ENCODE measurements at regions not wholly inside any gene's neighbourhood (a gene's known extent, or its start where the extent isn't known, plus 50 kb on each side); places are given as distances from the start of the nearest gene placed in this dataset.

DNA sequence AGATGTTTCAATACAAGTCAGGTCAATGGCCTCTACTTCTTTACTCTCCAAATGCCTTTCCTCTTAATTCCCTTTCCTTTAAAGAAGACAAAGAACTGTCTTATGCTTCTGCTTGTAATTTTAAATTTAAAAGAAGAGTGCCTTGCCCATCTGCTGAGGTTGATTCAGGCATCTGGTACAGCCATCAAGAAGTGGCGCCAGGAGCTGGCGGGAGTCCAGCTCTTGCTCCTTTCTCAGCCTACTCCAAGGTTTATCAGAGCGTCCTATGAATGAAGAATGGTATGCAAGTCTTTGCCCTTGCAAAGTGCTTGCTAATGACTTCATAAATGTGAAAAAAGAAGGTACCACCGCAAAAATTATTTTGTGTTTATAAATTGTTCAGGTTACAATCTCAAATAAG, 294.6 kb upstream of the TGFBR2 start:
- Mint-ChIP-seq H3K4me1 (ENCODE audit: unreplicated experiment) (no peaks in the 10 kb centered on the region), H3K27ac (ENCODE audit: unreplicated experiment) (no peak overlapping the region), H3K27me3 (ENCODE audit: unreplicated experiment) (no peaks in the 10 kb centered on the region), H3K4me3 (ENCODE audit: unreplicated experiment) (no peak overlapping the region), H3K36me3 (ENCODE audit: low read depth, unreplicated experiment) (no peaks in the 10 kb centered on the region), H3K9me3 (ENCODE audit: unreplicated experiment) (no peaks in the 10 kb centered on the region)
- TF ChIP-seq, protein P1, sequence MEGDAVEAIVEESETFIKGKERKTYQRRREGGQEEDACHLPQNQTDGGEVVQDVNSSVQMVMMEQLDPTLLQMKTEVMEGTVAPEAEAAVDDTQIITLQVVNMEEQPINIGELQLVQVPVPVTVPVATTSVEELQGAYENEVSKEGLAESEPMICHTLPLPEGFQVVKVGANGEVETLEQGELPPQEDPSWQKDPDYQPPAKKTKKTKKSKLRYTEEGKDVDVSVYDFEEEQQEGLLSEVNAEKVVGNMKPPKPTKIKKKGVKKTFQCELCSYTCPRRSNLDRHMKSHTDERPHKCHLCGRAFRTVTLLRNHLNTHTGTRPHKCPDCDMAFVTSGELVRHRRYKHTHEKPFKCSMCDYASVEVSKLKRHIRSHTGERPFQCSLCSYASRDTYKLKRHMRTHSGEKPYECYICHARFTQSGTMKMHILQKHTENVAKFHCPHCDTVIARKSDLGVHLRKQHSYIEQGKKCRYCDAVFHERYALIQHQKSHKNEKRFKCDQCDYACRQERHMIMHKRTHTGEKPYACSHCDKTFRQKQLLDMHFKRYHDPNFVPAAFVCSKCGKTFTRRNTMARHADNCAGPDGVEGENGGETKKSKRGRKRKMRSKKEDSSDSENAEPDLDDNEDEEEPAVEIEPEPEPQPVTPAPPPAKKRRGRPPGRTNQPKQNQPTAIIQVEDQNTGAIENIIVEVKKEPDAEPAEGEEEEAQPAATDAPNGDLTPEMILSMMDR (IDR thresholded peaks at IDR 0.05; ENCODE audit: unreplicated experiment): no peak
- no peak for DNase-seq (ENCODE audit: low spot score)

DNA sequence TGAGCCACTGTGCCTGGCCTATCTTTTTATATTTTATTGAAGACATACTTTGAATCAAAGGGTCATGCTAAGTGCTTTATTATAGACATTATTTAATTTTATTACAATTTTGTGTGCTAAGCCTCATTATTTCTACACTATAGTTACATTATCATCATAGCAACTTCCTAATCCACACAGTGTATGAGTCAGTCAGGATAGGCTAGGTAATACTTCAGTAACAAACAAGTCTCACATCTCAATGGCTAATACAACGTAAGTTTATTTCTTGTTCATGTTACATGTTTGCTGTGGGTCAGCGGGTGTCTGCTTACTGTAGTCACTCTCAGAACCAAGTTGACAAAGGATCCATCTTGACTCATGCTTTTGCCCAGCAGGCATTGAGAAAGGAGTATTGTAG, 292.6 kb upstream of the TGFBR2 start:
- Mint-ChIP-seq H3K9me3 (ENCODE audit: unreplicated experiment) (no peaks in the 10 kb centered on the region), H3K4me1 (ENCODE audit: unreplicated experiment) (no peaks in the 10 kb centered on the region), H3K27me3 (ENCODE audit: unreplicated experiment) (no peaks in the 10 kb centered on the region), H3K36me3 (ENCODE audit: low read depth, unreplicated experiment) (no peaks in the 10 kb centered on the region), H3K27ac (ENCODE audit: unreplicated experiment) (no peak overlapping the region), H3K4me3 (ENCODE audit: unreplicated experiment) (no peak overlapping the region)
- DNase-seq (ENCODE audit: low spot score): no peak
- TF ChIP-seq, protein P1 (IDR thresholded peaks at IDR 0.05; ENCODE audit: unreplicated experiment): no peak

DNA sequence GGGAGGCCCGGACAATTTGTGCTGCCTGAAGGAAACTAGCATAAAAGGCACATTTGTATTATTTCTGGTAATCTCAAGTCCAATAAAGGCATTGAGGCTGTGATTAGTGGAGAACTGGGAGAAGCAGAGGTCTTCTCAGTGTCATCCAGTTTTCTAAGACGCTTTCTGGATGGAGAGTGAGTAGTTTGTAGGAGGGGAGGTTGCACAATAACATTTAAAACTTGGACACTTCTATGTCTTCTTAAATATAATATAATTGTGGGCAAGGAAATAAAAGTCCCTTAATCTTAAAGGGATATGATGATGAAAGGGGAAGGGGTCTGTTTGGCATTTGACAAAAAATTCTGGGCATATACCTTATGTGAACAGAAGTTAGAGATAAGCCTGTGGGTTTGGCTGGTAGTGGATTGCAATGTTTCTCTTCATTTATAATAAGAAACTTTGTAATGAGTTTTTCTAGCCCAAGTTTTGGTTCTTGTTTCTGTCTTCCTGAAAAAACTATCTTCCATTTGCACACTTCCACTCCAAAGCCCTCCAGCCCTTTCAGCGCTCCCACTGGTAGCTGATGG, 291.6 kb upstream of the TGFBR2 start:
- no peaks in the 10 kb centered on the region for H3K27me3 Mint-ChIP-seq (ENCODE audit: unreplicated experiment)
- H3K27ac Mint-ChIP-seq (ENCODE audit: unreplicated experiment): no peak overlapping the region
- TF ChIP-seq, protein P1 (IDR thresholded peaks at IDR 0.05; ENCODE audit: unreplicated experiment): no peak
- no peaks in the 10 kb centered on the region for H3K9me3 Mint-ChIP-seq (ENCODE audit: unreplicated experiment)
- H3K36me3 Mint-ChIP-seq (ENCODE audit: low read depth, unreplicated experiment): no peaks in the 10 kb centered on the region
- no peaks in the 10 kb centered on the region for H3K4me1 Mint-ChIP-seq (ENCODE audit: unreplicated experiment)
- no peak for DNase-seq (ENCODE audit: low spot score)
- no peak overlapping the region for H3K4me3 Mint-ChIP-seq (ENCODE audit: unreplicated experiment)

DNA sequence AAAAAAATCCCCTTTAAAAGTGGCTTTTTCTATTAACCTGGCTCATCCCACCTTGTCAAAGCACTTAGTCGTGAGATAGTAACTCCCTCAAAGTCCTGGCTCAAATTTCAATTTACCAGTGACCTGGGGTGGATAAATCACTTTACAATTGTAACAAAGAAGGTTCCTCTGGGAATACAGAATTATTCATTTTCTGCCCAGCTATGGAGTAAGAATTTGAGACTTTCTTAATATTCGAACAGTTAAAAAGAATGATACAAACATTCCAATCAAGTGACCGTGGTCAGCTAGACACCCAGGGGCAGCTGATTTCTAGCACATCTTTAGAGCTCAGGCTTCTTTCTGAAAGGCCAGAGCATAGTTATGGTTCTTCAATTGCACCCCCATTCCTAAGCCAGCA, 291.0 kb upstream of the TGFBR2 start:
- Mint-ChIP-seq H3K27ac (ENCODE audit: unreplicated experiment) (no peak overlapping the region), H3K36me3 (ENCODE audit: low read depth, unreplicated experiment) (no peaks in the 10 kb centered on the region), H3K4me1 (ENCODE audit: unreplicated experiment) (no peaks in the 10 kb centered on the region), H3K27me3 (ENCODE audit: unreplicated experiment) (no peaks in the 10 kb centered on the region), H3K9me3 (ENCODE audit: unreplicated experiment) (no peaks in the 10 kb centered on the region), H3K4me3 (ENCODE audit: unreplicated experiment) (no peak overlapping the region)
- TF ChIP-seq, protein P1 (IDR thresholded peaks at IDR 0.05; ENCODE audit: unreplicated experiment): no peak
- DNase-seq (ENCODE audit: low spot score): no peak

DNA sequence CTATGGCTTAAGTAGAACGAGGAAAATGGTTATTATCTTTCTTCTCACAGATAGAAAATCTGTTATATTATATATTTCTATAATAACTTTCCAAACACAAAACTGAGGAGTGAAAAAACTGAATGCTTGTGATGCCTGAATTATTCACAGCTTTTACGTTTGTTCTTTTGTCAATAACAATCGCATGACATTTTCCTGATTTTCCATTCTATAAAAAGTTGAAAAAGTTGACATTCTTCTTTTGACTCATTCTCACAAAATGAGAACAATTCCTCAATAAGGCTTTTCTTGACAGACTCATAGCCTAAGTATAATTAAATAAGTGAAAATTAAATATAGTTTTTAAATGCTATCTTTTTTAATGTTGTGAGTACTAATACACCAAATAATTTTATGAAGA, 288.8 kb upstream of the TGFBR2 start:
- no peak overlapping the region for H3K27ac Mint-ChIP-seq (ENCODE audit: unreplicated experiment)
- TF ChIP-seq, protein P1 (IDR thresholded peaks at IDR 0.05; ENCODE audit: unreplicated experiment): no peak
- no peaks in the 10 kb centered on the region for H3K27me3 Mint-ChIP-seq (ENCODE audit: unreplicated experiment)
- no peak overlapping the region for H3K4me3 Mint-ChIP-seq (ENCODE audit: unreplicated experiment)
- DNase-seq (ENCODE audit: low spot score): no peak
- no peaks in the 10 kb centered on the region for H3K36me3 Mint-ChIP-seq (ENCODE audit: low read depth, unreplicated experiment)
- no peaks in the 10 kb centered on the region for H3K9me3 Mint-ChIP-seq (ENCODE audit: unreplicated experiment)
- H3K4me1 Mint-ChIP-seq (ENCODE audit: unreplicated experiment): no peaks in the 10 kb centered on the region
